ENCODE measurements at regions not wholly inside any gene's neighbourhood (a gene's known extent, or its start where the extent isn't known, plus 50 kb on each side); places are given as distances from the start of the nearest gene placed in this dataset.
A peak's percentile ranks its signal among the peaks of the same experiment; 100 is the strongest.

GRCh38 chr12:43292699-43293098 is 259.3 kb downstream of the ADAMTS20 start:
- no peaks in the 10 kb centered on the region for H3K36me3 ChIP-seq (ENCODE audit: control insufficient read depth, insufficient read depth, low read length)
- H3K79me2 ChIP-seq (ENCODE audit: control insufficient read depth, insufficient read depth, low read length) = no peaks in the 10 kb centered on the region
- H3K4me1 ChIP-seq (ENCODE audit: control insufficient read depth, extremely low read depth, insufficient read depth, low read length) = peaks cover 3% of the 10 kb centered on the region
- DNase-seq (ENCODE audit: low read depth in 2 of 2) = peak; percentile 37 to 85
- no peaks in the 10 kb centered on the region for H4K20me1 ChIP-seq (ENCODE audit: control insufficient read depth, extremely low read depth, insufficient read depth, low read length)
- peak overlapping the region; percentile 11 for H3K27ac ChIP-seq (ENCODE audit: insufficient read depth, low read length)
- H3K27me3 ChIP-seq (ENCODE audit: control insufficient read depth, insufficient read depth, low read length) = no peaks in the 10 kb centered on the region
- no peak overlapping the region for H3K4me3 ChIP-seq (replicated peaks in 1 of 4; ENCODE audit: control extremely low read depth in 1 of 4, insufficient read depth in 1 of 4, low read depth in 3 of 4, low read length in 4 of 4)
- peak overlapping the region; percentile 14 for H2AFZ ChIP-seq (ENCODE audit: low read length)
- no peak overlapping the region for H3K4me2 ChIP-seq (ENCODE audit: extremely low read depth, insufficient read depth, low read length)
- H3K9ac ChIP-seq (ENCODE audit: insufficient read depth, low read length) = no peak overlapping the region
- TF ChIP-seq EZH2 (IDR thresholded peaks at IDR 0.05; ENCODE audit: low read length, missing control alignments) = no peak
- TF ChIP-seq, protein P1, sequence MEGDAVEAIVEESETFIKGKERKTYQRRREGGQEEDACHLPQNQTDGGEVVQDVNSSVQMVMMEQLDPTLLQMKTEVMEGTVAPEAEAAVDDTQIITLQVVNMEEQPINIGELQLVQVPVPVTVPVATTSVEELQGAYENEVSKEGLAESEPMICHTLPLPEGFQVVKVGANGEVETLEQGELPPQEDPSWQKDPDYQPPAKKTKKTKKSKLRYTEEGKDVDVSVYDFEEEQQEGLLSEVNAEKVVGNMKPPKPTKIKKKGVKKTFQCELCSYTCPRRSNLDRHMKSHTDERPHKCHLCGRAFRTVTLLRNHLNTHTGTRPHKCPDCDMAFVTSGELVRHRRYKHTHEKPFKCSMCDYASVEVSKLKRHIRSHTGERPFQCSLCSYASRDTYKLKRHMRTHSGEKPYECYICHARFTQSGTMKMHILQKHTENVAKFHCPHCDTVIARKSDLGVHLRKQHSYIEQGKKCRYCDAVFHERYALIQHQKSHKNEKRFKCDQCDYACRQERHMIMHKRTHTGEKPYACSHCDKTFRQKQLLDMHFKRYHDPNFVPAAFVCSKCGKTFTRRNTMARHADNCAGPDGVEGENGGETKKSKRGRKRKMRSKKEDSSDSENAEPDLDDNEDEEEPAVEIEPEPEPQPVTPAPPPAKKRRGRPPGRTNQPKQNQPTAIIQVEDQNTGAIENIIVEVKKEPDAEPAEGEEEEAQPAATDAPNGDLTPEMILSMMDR (conservative IDR thresholded peaks at IDR 0.05 in 1 of 2, IDR thresholded peaks at IDR 0.05 in 1 of 2; ENCODE audit: low read depth in 1 of 2, low read length in 2 of 2) = no peak
- no peaks in the 10 kb centered on the region for H3K9me3 ChIP-seq (ENCODE audit: control insufficient read depth, insufficient read depth, low read depth, low read length)

DNA sequence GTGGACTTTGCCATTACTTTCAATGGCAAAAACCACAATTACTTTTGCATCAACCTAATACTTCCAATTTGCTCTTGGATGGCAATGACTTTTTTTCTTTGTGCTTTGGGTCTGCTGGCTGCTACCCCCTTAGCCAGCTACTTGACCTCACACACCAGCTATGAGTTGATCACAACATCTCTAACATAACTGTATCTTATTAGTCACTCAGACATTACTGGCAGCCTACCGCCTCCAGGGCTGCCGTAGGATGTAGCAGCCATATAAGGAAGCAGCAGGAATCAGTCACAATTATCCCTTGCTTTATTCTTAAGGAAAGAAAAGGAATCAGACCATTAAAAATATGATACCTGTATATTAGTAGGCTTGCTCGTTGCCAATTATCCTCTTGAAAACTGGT is 260.5 kb downstream of the ADAMTS20 start:
- Histone ChIP-seq H3K9me3 (ENCODE audit: control insufficient read depth, insufficient read depth, low read depth, low read length) (no peaks in the 10 kb centered on the region), H3K4me1 (ENCODE audit: control insufficient read depth, extremely low read depth, insufficient read depth, low read length) (peaks cover 3% of the 10 kb centered on the region), H4K20me1 (ENCODE audit: control insufficient read depth, extremely low read depth, insufficient read depth, low read length) (no peaks in the 10 kb centered on the region), H3K9ac (ENCODE audit: insufficient read depth, low read length) (no peak overlapping the region), H3K4me2 (ENCODE audit: extremely low read depth, insufficient read depth, low read length) (no peak overlapping the region), H3K36me3 (ENCODE audit: control insufficient read depth, insufficient read depth, low read length) (no peaks in the 10 kb centered on the region), H2AFZ (ENCODE audit: low read length) (no peak overlapping the region), H3K27ac (ENCODE audit: insufficient read depth, low read length) (no peak overlapping the region), H3K4me3 (replicated peaks in 1 of 4; ENCODE audit: control extremely low read depth in 1 of 4, insufficient read depth in 1 of 4, low read depth in 3 of 4, low read length in 4 of 4) (no peak overlapping the region), H3K79me2 (ENCODE audit: control insufficient read depth, insufficient read depth, low read length) (no peaks in the 10 kb centered on the region), H3K27me3 (ENCODE audit: control insufficient read depth, insufficient read depth, low read length) (no peaks in the 10 kb centered on the region)
- DNase-seq (ENCODE audit: low read depth in 2 of 2) = peak; percentile 38 to 95
- TF ChIP-seq, protein P1 (conservative IDR thresholded peaks at IDR 0.05 in 1 of 2, IDR thresholded peaks at IDR 0.05 in 1 of 2; ENCODE audit: low read depth in 1 of 2, low read length in 2 of 2) = no peak
- TF ChIP-seq EZH2 (IDR thresholded peaks at IDR 0.05; ENCODE audit: low read length, missing control alignments) = no peak

DNA sequence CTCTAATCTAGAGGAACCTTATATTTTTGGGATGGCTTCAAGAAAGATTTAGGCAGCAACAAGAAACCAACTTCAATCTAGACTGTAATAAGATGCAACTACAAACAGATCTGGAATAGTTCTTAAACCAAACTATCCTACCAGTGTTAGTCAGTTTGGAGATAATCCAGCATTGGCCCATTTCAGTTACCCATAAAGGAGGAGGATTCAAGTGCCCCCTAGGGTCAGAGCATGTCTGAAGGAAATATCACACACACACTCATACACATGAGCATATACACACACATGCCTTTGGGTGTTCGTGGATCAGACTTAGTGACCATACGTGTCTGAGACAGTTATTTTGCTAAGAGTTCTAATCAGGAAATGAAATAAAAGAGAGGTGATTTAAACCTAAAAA is 261.2 kb downstream of the ADAMTS20 start:
- peak in 1 of 2 donors; percentile 56 for DNase-seq (ENCODE audit: low read depth in 2 of 2)

More for the DNA sequence above, 261.2 kb downstream of the ADAMTS20 start:
- Histone ChIP-seq H4K20me1 (ENCODE audit: control insufficient read depth, extremely low read depth, insufficient read depth, low read length) (no peaks in the 10 kb centered on the region), H3K79me2 (ENCODE audit: control insufficient read depth, insufficient read depth, low read length) (no peaks in the 10 kb centered on the region), H3K9ac (ENCODE audit: insufficient read depth, low read length) (no peak overlapping the region), H3K36me3 (ENCODE audit: control insufficient read depth, insufficient read depth, low read length) (no peaks in the 10 kb centered on the region), H3K27ac (ENCODE audit: insufficient read depth, low read length) (no peak overlapping the region), H3K4me1 (ENCODE audit: control insufficient read depth, extremely low read depth, insufficient read depth, low read length) (peaks cover 3% of the 10 kb centered on the region), H3K4me2 (ENCODE audit: extremely low read depth, insufficient read depth, low read length) (no peak overlapping the region), H3K4me3 (replicated peaks in 1 of 4; ENCODE audit: control extremely low read depth in 1 of 4, insufficient read depth in 1 of 4, low read depth in 3 of 4, low read length in 4 of 4) (no peak overlapping the region), H3K9me3 (ENCODE audit: control insufficient read depth, insufficient read depth, low read depth, low read length) (no peaks in the 10 kb centered on the region), H2AFZ (ENCODE audit: low read length) (no peak overlapping the region), H3K27me3 (ENCODE audit: control insufficient read depth, insufficient read depth, low read length) (no peaks in the 10 kb centered on the region)
- TF ChIP-seq, protein P1 (conservative IDR thresholded peaks at IDR 0.05 in 1 of 2, IDR thresholded peaks at IDR 0.05 in 1 of 2; ENCODE audit: low read depth in 1 of 2, low read length in 2 of 2) = no peak
- TF ChIP-seq EZH2 (IDR thresholded peaks at IDR 0.05; ENCODE audit: low read length, missing control alignments) = no peak

Data from fibroblast of lung (primary cell).